Gastroesophageal sphincter (tissue), 3 donors: ENCODE measurements at regions not wholly inside any gene's neighbourhood (a gene's known extent, or its start where the extent isn't known, plus 50 kb on each side); places are given as distances from the start of the nearest gene placed in this dataset.

Source experiments
- EP300 ChIP-seq: sonication (generic); formaldehyde crosslinking; IDR thresholded peaks from one replicate; pipeline ENCODE4 v1.6.1; 2017; ENCODE audit warnings: antibody characterized with exemption, mild to moderate bottlenecking
- POLR2A ChIP-seq, 2 donors: fragments of 450-650 bp; IDR thresholded peaks; one replicate each; pipeline ENCODE4 v1.6.1; 2017; ENCODE audit warnings: antibody characterized with exemption in 2 of 2, mild to moderate bottlenecking in 2 of 2, moderate library complexity in 1 of 2
- TF ChIP-seq, protein P1 (sequence below), 4 experiments: fragments of 200-600 bp in 2 of 4; fragments of 450-650 bp in 2 of 4; sonication (generic) in 1 of 4; IDR thresholded peaks; one replicate each; pipeline ENCODE4 v1.5.1; 2017 to 2019; ENCODE audit warnings: antibody characterized with exemption in 4 of 4, mild to moderate bottlenecking in 2 of 4, moderate library complexity in 2 of 4

- TF ChIP-seq, protein P1, sequence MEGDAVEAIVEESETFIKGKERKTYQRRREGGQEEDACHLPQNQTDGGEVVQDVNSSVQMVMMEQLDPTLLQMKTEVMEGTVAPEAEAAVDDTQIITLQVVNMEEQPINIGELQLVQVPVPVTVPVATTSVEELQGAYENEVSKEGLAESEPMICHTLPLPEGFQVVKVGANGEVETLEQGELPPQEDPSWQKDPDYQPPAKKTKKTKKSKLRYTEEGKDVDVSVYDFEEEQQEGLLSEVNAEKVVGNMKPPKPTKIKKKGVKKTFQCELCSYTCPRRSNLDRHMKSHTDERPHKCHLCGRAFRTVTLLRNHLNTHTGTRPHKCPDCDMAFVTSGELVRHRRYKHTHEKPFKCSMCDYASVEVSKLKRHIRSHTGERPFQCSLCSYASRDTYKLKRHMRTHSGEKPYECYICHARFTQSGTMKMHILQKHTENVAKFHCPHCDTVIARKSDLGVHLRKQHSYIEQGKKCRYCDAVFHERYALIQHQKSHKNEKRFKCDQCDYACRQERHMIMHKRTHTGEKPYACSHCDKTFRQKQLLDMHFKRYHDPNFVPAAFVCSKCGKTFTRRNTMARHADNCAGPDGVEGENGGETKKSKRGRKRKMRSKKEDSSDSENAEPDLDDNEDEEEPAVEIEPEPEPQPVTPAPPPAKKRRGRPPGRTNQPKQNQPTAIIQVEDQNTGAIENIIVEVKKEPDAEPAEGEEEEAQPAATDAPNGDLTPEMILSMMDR (IDR thresholded peaks at IDR 0.05), result no peak
- TF ChIP-seq POLR2A (IDR thresholded peaks at IDR 0.05) (no peak), EP300 (no peak)
Observed at GRCh38 chr16:13634253-13634652, 285.7 kb upstream of the ERCC4 start.
